ENCODE measurements at regions not wholly inside any gene's neighbourhood (a gene's known extent, or its start where the extent isn't known, plus 50 kb on each side); places are given as distances from the start of the nearest gene placed in this dataset.

DNA sequence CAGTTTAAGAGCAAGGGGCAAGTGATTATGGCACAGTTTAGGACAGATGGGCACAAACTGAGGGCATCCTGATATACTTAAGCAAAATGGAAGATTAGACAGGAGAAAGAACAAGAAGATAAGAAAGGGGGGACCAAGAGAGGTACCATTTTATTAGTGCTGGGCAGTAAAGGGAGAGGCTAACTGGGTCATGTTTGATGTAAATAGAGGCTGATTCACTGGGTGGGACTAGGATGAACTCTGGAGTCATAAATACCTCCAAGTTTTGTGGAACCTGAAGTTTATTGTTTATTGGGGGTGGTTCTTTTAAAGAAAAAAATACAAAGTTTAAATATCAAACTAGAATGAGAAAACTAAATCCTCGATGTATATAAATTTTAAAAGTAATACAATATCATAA, 1067.2 kb upstream of the GYPC start:
- Mint-ChIP-seq H3K36me3 (no peaks in the 10 kb centered on the region), H3K9me3 (peaks cover 13% of the 10 kb centered on the region), H3K27ac (no peak overlapping the region), H3K4me1 (peaks cover 17% of the 10 kb centered on the region), H3K4me3 (no peak overlapping the region), H3K27me3 (ENCODE audit: low read depth) (no peaks in the 10 kb centered on the region)
- DNase-seq (ENCODE audit: low spot score in 2 of 2, unreplicated experiment in 2 of 2) = no peak
- TF ChIP-seq CTCF (IDR thresholded peaks at IDR 0.05; ENCODE audit: unreplicated experiment) = no peak

GRCh38 chr2:125591954-125592353, 1064.0 kb upstream of the GYPC start:
- no peak overlapping the region for H3K27ac Mint-ChIP-seq
- no peak for DNase-seq (ENCODE audit: low spot score in 2 of 2, unreplicated experiment in 2 of 2)
- peaks cover 13% of the 10 kb centered on the region for H3K9me3 Mint-ChIP-seq
- no peak overlapping the region for H3K4me3 Mint-ChIP-seq
- no peaks in the 10 kb centered on the region for H3K27me3 Mint-ChIP-seq (ENCODE audit: low read depth)
- no peak for TF ChIP-seq CTCF (IDR thresholded peaks at IDR 0.05; ENCODE audit: unreplicated experiment)
- H3K36me3 Mint-ChIP-seq = no peaks in the 10 kb centered on the region
- peaks cover 15% of the 10 kb centered on the region for H3K4me1 Mint-ChIP-seq

DNA sequence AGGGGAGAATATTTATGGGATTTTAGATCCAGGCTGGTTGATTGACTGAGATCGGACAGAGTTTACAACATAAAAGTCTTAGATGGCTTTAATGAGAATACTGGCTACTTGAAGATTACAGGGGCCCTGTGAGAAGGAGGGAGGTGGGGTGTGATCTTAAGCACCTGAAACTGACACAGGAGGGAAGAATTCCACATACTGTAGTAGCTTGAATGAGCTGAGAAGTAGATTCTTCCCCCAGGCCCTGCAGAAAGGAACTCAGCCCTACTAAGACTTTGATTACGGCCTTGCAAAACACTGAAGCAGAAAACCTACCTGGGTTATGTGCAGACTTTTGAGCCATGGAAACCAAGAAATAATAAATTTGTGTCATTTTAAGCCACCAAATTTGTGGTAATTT, 1062.9 kb upstream of the GYPC start:
- Mint-ChIP-seq H3K27ac (peak overlapping the region; percentile 52), H3K4me3 (no peak overlapping the region), H3K27me3 (ENCODE audit: low read depth) (no peaks in the 10 kb centered on the region), H3K36me3 (no peaks in the 10 kb centered on the region), H3K4me1 (peaks cover 15% of the 10 kb centered on the region), H3K9me3 (peaks cover 7% of the 10 kb centered on the region)
- no peak for TF ChIP-seq CTCF (IDR thresholded peaks at IDR 0.05; ENCODE audit: unreplicated experiment)
- DNase-seq (ENCODE audit: low spot score in 2 of 2, unreplicated experiment in 2 of 2) = no peak

- DNase-seq (ENCODE audit: low spot score in 2 of 2, unreplicated experiment in 2 of 2) = no peak
- no peak for TF ChIP-seq CTCF (IDR thresholded peaks at IDR 0.05; ENCODE audit: unreplicated experiment)
- H3K4me3 Mint-ChIP-seq = no peak overlapping the region
- H3K9me3 Mint-ChIP-seq = peaks cover 7% of the 10 kb centered on the region
- H3K36me3 Mint-ChIP-seq = no peaks in the 10 kb centered on the region
- no peaks in the 10 kb centered on the region for H3K27me3 Mint-ChIP-seq (ENCODE audit: low read depth)
- peaks cover 15% of the 10 kb centered on the region for H3K4me1 Mint-ChIP-seq
- H3K27ac Mint-ChIP-seq = no peak overlapping the region
These were observed 1059.3 kb upstream of the GYPC start for GRCh38 chr2:125596612-125597011.

GRCh38 chr2:125615438-125615837, 1040.5 kb upstream of the GYPC start:
- DNase-seq (ENCODE audit: low spot score in 2 of 2, unreplicated experiment in 2 of 2) = no peak
- Mint-ChIP-seq H3K27me3 (ENCODE audit: low read depth) (no peaks in the 10 kb centered on the region), H3K9me3 (peaks cover 20% of the 10 kb centered on the region), H3K4me3 (no peak overlapping the region), H3K4me1 (no peaks in the 10 kb centered on the region), H3K27ac (no peak overlapping the region), H3K36me3 (no peaks in the 10 kb centered on the region)
- TF ChIP-seq CTCF (IDR thresholded peaks at IDR 0.05; ENCODE audit: unreplicated experiment) = no peak

- no peak overlapping the region for H3K4me3 Mint-ChIP-seq
- no peak for DNase-seq (ENCODE audit: low spot score in 2 of 2, unreplicated experiment in 2 of 2)
- H3K27me3 Mint-ChIP-seq (ENCODE audit: low read depth) = no peaks in the 10 kb centered on the region
- no peaks in the 10 kb centered on the region for H3K36me3 Mint-ChIP-seq
- TF ChIP-seq CTCF (IDR thresholded peaks at IDR 0.05; ENCODE audit: unreplicated experiment) = no peak
- no peaks in the 10 kb centered on the region for H3K4me1 Mint-ChIP-seq
- peaks cover 12% of the 10 kb centered on the region for H3K9me3 Mint-ChIP-seq
- H3K27ac Mint-ChIP-seq = no peak overlapping the region
These were observed 1025.6 kb upstream of the GYPC start for GRCh38 chr2:125630377-125630776.
